Endothelial cell (in vitro differentiated cells): ENCODE measurements at regions not wholly inside any gene's neighbourhood (a gene's known extent, or its start where the extent isn't known, plus 50 kb on each side); places are given as distances from the start of the nearest gene placed in this dataset.

Source experiments
- DNase-seq: peaks from one replicate; pipeline ENCODE4 v3.0.0; 2021; ENCODE audit warnings: low spot score
- H3K27ac Mint-ChIP-seq: one replicate; pipeline ENCODE4 v1.8.0; 2021; ENCODE audit warnings: mixed read lengths, inconsistent platforms; ENCODE audit not compliant: unreplicated experiment
- H3K27me3 Mint-ChIP-seq: one replicate; pipeline ENCODE4 v1.8.0; 2021; ENCODE audit warnings: mild to moderate bottlenecking, moderate library complexity, mixed read lengths, inconsistent platforms; ENCODE audit not compliant: unreplicated experiment
- H3K36me3 Mint-ChIP-seq: one replicate; pipeline ENCODE4 v1.8.0; 2021; ENCODE audit warnings: mild to moderate bottlenecking, low read depth, mixed read lengths, inconsistent platforms; ENCODE audit not compliant: unreplicated experiment
- H3K4me1 Mint-ChIP-seq: one replicate; pipeline ENCODE4 v1.8.0; 2021; ENCODE audit warnings: mild to moderate bottlenecking, mixed read lengths, inconsistent platforms; ENCODE audit not compliant: unreplicated experiment
- H3K4me3 Mint-ChIP-seq: one replicate; pipeline ENCODE4 v1.8.0; 2021; ENCODE audit warnings: mild to moderate bottlenecking, mixed read lengths, inconsistent platforms; ENCODE audit not compliant: unreplicated experiment
- H3K9me3 Mint-ChIP-seq: one replicate; pipeline ENCODE4 v1.8.0; 2021; ENCODE audit warnings: mixed read lengths, inconsistent platforms; ENCODE audit not compliant: unreplicated experiment
- CTCF ChIP-seq: fragments of 200-600 bp; sonication (generic); IDR thresholded peaks from one replicate; pipeline ENCODE4 v1.5.0; 2021; ENCODE audit warnings: antibody characterized with exemption; ENCODE audit not compliant: unreplicated experiment

GRCh38 chr2:8215159-8215863, 466.5 kb upstream of the ID2 start:
- no peak overlapping the region for H3K4me3 Mint-ChIP-seq
- H3K27me3 Mint-ChIP-seq = no peaks in the 10 kb centered on the region
- TF ChIP-seq CTCF = no peak
- no peaks in the 10 kb centered on the region for H3K4me1 Mint-ChIP-seq
- no peak overlapping the region for H3K27ac Mint-ChIP-seq
- no peak for DNase-seq
- H3K9me3 Mint-ChIP-seq = no peaks in the 10 kb centered on the region
- H3K36me3 Mint-ChIP-seq = no peaks in the 10 kb centered on the region

GRCh38 chr2:8215982-8216381, 465.9 kb upstream of the ID2 start:
- Mint-ChIP-seq H3K9me3 (no peaks in the 10 kb centered on the region), H3K36me3 (no peaks in the 10 kb centered on the region), H3K27me3 (no peaks in the 10 kb centered on the region), H3K27ac (no peak overlapping the region), H3K4me1 (no peaks in the 10 kb centered on the region), H3K4me3 (no peak overlapping the region)
- no peak for TF ChIP-seq CTCF
- DNase-seq = no peak

- TF ChIP-seq CTCF = no peak
- Mint-ChIP-seq H3K4me1 (no peaks in the 10 kb centered on the region), H3K9me3 (no peaks in the 10 kb centered on the region), H3K4me3 (no peak overlapping the region), H3K36me3 (no peaks in the 10 kb centered on the region), H3K27ac (no peak overlapping the region), H3K27me3 (no peaks in the 10 kb centered on the region)
- DNase-seq = no peak
Observed at GRCh38 chr2:8216397-8216796, 465.5 kb upstream of the ID2 start.

- H3K27me3 Mint-ChIP-seq = no peaks in the 10 kb centered on the region
Observed at GRCh38 chr2:8217468-8218030, 464.3 kb upstream of the ID2 start.

More at GRCh38 chr2:8217468-8218030, 464.3 kb upstream of the ID2 start:
- Mint-ChIP-seq H3K27ac (no peak overlapping the region), H3K36me3 (no peaks in the 10 kb centered on the region), H3K4me3 (no peak overlapping the region), H3K4me1 (no peaks in the 10 kb centered on the region), H3K9me3 (no peaks in the 10 kb centered on the region)
- TF ChIP-seq CTCF = no peak
- DNase-seq = no peak
